Midbrain (tissue), 1 donor: ENCODE measurements at regions not wholly inside any gene's neighbourhood (a gene's known extent, or its start where the extent isn't known, plus 50 kb on each side); places are given as distances from the start of the nearest gene placed in this dataset.
"Not testable (repeated sequence)": the region's sequence is repeated elsewhere in the genome, so short reads cannot be mapped to it uniquely, and the experiment has no call there.

Source experiments
- DNase-seq: peaks from one replicate; lab custom pipeline; 2025; lab: John Stamatoyannopoulos, UW

GRCh38 chr3:154678041-154678654 lies 248.2 kb upstream of the GPR149 start:
- DNase-seq: no peak

- no peak for DNase-seq
These were observed 238.8 kb upstream of the GPR149 start for GRCh38 chr3:154668835-154669234.

- DNase-seq: no peak
These were observed 238.2 kb upstream of the GPR149 start for GRCh38 chr3:154668187-154668586.

- DNase-seq: no peak
These were observed 236.6 kb upstream of the GPR149 start for GRCh38 chr3:154666542-154666941.

GRCh38 chr3:154664714-154665113 lies 234.7 kb upstream of the GPR149 start:
- DNase-seq: no peak

GRCh38 chr3:154662851-154663250 lies 232.9 kb upstream of the GPR149 start:
- no peak for DNase-seq

- DNase-seq: no peak
These were observed 230.8 kb upstream of the GPR149 start for GRCh38 chr3:154660811-154661210.

- DNase-seq: no peak
These were observed 228.0 kb upstream of the GPR149 start for GRCh38 chr3:154658000-154658399.

GRCh38 chr3:154657218-154657617 lies 227.2 kb upstream of the GPR149 start:
- no peak for DNase-seq

GRCh38 chr3:154656486-154656885 lies 226.5 kb upstream of the GPR149 start:
- no peak for DNase-seq

- DNase-seq: no peak
These were observed 212.2 kb upstream of the GPR149 start for GRCh38 chr3:154642145-154642544.

- no peak for DNase-seq
These were observed 195.8 kb upstream of the GPR149 start for GRCh38 chr3:154625756-154626155.

GRCh38 chr3:154619621-154620020 lies 189.6 kb upstream of the GPR149 start:
- DNase-seq: not testable (repeated sequence)

GRCh38 chr3:154616298-154616697 lies 186.3 kb upstream of the GPR149 start:
- DNase-seq: no peak

GRCh38 chr3:154615471-154615870 lies 185.5 kb upstream of the GPR149 start:
- DNase-seq: no peak

GRCh38 chr3:154614601-154615000 lies 184.6 kb upstream of the GPR149 start:
- no peak for DNase-seq

- no peak for DNase-seq
These were observed 184.1 kb upstream of the GPR149 start for GRCh38 chr3:154614078-154614477.

- no peak for DNase-seq
These were observed 172.3 kb upstream of the GPR149 start for GRCh38 chr3:154602241-154602640.

GRCh38 chr3:154598166-154598565 lies 168.2 kb upstream of the GPR149 start:
- no peak for DNase-seq

GRCh38 chr3:154590675-154591384 lies 160.8 kb upstream of the GPR149 start:
- DNase-seq: no peak

- no peak for DNase-seq
These were observed 158.8 kb upstream of the GPR149 start for GRCh38 chr3:154588831-154589230.

- no peak for DNase-seq
These were observed 155.0 kb upstream of the GPR149 start for GRCh38 chr3:154584974-154585373.

- DNase-seq: no peak
These were observed 154.1 kb upstream of the GPR149 start for GRCh38 chr3:154584041-154584440.

- no peak for DNase-seq
These were observed 153.2 kb upstream of the GPR149 start for GRCh38 chr3:154583086-154583634.
